ENCODE measurements at regions not wholly inside any gene's neighbourhood (a gene's known extent, or its start where the extent isn't known, plus 50 kb on each side); places are given as distances from the start of the nearest gene placed in this dataset.

DNA sequence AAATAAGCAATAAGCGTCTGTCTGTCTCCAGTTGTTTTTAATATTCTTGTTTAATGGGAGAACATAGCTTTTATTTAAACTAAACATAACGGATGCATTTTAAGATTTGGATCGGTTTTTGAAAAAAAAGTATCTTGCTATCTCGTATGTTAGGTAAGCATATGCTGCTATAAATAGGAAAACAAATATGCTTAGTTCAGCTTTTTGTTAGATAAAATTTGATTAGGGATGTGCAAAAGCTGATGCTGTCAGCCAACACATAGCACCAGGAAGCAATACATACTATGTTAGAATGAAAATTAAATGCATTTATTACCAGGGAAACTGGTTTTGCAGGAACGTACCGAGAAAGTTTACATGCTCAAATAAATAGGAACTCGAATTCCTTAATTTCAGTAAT lies 843.1 kb upstream of the WWC1 start:
- H3K4me2 ChIP-seq (ENCODE audit: low read depth, low read length, poor library complexity, severe bottlenecking) = no peak overlapping the region
- no peaks in the 10 kb centered on the region for H4K20me1 ChIP-seq (ENCODE audit: low read depth, low read length)
- no peak overlapping the region for H3K27ac ChIP-seq (ENCODE audit: low read depth, low read length)
- H2AFZ ChIP-seq (ENCODE audit: low read depth, low read length, severe bottlenecking) = no peak overlapping the region
- no peaks in the 10 kb centered on the region for H3K36me3 ChIP-seq (ENCODE audit: low read length)
- no peaks in the 10 kb centered on the region for H3F3A ChIP-seq (ENCODE audit: insufficient read depth)
- H3K9me2 ChIP-seq (replicated peaks; ENCODE audit: insufficient read depth, low read length) = no peaks in the 10 kb centered on the region
- H3K9ac ChIP-seq (ENCODE audit: low read length) = no peak overlapping the region
- no peaks in the 10 kb centered on the region for H3K27me3 ChIP-seq (ENCODE audit: low read length)
- no peaks in the 10 kb centered on the region for H3K9me3 ChIP-seq (ENCODE audit: insufficient read depth, low read length)
- H3K79me2 ChIP-seq (ENCODE audit: insufficient read depth, low read length) = no peaks in the 10 kb centered on the region
- TF ChIP-seq, protein P1, sequence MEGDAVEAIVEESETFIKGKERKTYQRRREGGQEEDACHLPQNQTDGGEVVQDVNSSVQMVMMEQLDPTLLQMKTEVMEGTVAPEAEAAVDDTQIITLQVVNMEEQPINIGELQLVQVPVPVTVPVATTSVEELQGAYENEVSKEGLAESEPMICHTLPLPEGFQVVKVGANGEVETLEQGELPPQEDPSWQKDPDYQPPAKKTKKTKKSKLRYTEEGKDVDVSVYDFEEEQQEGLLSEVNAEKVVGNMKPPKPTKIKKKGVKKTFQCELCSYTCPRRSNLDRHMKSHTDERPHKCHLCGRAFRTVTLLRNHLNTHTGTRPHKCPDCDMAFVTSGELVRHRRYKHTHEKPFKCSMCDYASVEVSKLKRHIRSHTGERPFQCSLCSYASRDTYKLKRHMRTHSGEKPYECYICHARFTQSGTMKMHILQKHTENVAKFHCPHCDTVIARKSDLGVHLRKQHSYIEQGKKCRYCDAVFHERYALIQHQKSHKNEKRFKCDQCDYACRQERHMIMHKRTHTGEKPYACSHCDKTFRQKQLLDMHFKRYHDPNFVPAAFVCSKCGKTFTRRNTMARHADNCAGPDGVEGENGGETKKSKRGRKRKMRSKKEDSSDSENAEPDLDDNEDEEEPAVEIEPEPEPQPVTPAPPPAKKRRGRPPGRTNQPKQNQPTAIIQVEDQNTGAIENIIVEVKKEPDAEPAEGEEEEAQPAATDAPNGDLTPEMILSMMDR (IDR thresholded peaks at IDR 0.05; ENCODE audit: insufficient read depth, low read length, poor library complexity, severe bottlenecking) = no peak
- TF ChIP-seq EZH2phosphoT487 (conservative IDR thresholded peaks at IDR 0.05; ENCODE audit: low read length) = no peak
- H3K4me3 ChIP-seq (ENCODE audit: insufficient read depth, low read length, poor library complexity, severe bottlenecking) = no peak overlapping the region

- Histone ChIP-seq H3K4me3 (ENCODE audit: insufficient read depth, low read length, poor library complexity, severe bottlenecking) (no peak overlapping the region), H3K9me3 (ENCODE audit: insufficient read depth, low read length) (no peaks in the 10 kb centered on the region), H3K9ac (ENCODE audit: low read length) (no peak overlapping the region), H3K27me3 (ENCODE audit: low read length) (no peaks in the 10 kb centered on the region), H3K4me2 (ENCODE audit: low read depth, low read length, poor library complexity, severe bottlenecking) (no peak overlapping the region), H3K79me2 (ENCODE audit: insufficient read depth, low read length) (no peaks in the 10 kb centered on the region), H3F3A (ENCODE audit: insufficient read depth) (no peaks in the 10 kb centered on the region), H3K27ac (ENCODE audit: low read depth, low read length) (no peak overlapping the region), H3K9me2 (replicated peaks; ENCODE audit: insufficient read depth, low read length) (no peaks in the 10 kb centered on the region), H2AFZ (ENCODE audit: low read depth, low read length, severe bottlenecking) (no peak overlapping the region), H3K36me3 (ENCODE audit: low read length) (no peaks in the 10 kb centered on the region), H4K20me1 (ENCODE audit: low read depth, low read length) (no peaks in the 10 kb centered on the region)
- TF ChIP-seq, protein P1 (IDR thresholded peaks at IDR 0.05; ENCODE audit: insufficient read depth, low read length, poor library complexity, severe bottlenecking) = no peak
- no peak for TF ChIP-seq EZH2phosphoT487 (conservative IDR thresholded peaks at IDR 0.05; ENCODE audit: low read length)
Observed at GRCh38 chr5:167451076-167451475, 840.4 kb upstream of the WWC1 start.

DNA sequence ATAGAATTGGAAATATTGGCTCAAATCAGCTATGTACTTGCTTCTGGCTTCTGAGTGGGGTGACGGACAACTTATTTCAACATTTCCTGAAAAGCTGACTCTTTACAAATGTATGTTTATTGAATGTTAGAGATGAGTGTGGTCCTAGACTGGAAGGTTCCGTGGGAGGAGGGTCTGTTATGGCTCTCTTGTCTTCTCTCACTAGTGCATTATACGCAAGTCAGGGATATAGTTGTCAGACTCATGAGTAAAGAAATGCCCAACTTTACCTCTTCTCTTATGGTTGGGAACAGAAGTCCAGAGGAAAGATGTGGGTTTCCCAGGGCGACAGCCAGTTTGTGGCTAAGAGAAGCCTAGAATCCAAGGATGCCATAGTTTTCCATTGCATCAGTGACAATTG lies 839.3 kb upstream of the WWC1 start:
- Histone ChIP-seq H3K9me2 (replicated peaks; ENCODE audit: insufficient read depth, low read length) (no peaks in the 10 kb centered on the region), H3K27me3 (ENCODE audit: low read length) (no peaks in the 10 kb centered on the region), H3F3A (ENCODE audit: insufficient read depth) (no peaks in the 10 kb centered on the region), H3K79me2 (ENCODE audit: insufficient read depth, low read length) (no peaks in the 10 kb centered on the region), H3K9me3 (ENCODE audit: insufficient read depth, low read length) (no peaks in the 10 kb centered on the region), H3K9ac (ENCODE audit: low read length) (no peak overlapping the region), H4K20me1 (ENCODE audit: low read depth, low read length) (no peaks in the 10 kb centered on the region), H3K27ac (ENCODE audit: low read depth, low read length) (no peak overlapping the region), H3K4me2 (ENCODE audit: low read depth, low read length, poor library complexity, severe bottlenecking) (no peak overlapping the region), H2AFZ (ENCODE audit: low read depth, low read length, severe bottlenecking) (no peak overlapping the region), H3K36me3 (ENCODE audit: low read length) (no peaks in the 10 kb centered on the region), H3K4me3 (ENCODE audit: insufficient read depth, low read length, poor library complexity, severe bottlenecking) (no peak overlapping the region)
- TF ChIP-seq, protein P1 (IDR thresholded peaks at IDR 0.05; ENCODE audit: insufficient read depth, low read length, poor library complexity, severe bottlenecking) = no peak
- TF ChIP-seq EZH2phosphoT487 (conservative IDR thresholded peaks at IDR 0.05; ENCODE audit: low read length) = no peak

All from SU-DHL-6 (cell line).